WTC11 (cell line): ENCODE measurements at regions not wholly inside any gene's neighbourhood (a gene's known extent, or its start where the extent isn't known, plus 50 kb on each side); places are given as distances from the start of the nearest gene placed in this dataset.

ENCODE experiments used
- GABPB1 ChIP-seq: sonication (generic); formaldehyde crosslinking; IDR thresholded peaks from 2 replicates; pipeline ENCODE4 v1.8.1; 2023; ENCODE audit warnings: mild to moderate bottlenecking, missing genetic modification reagents
- KAT7 ChIP-seq: sonication (generic); formaldehyde crosslinking; IDR thresholded peaks from 2 replicates; pipeline ENCODE4 v1.8.1; 2023; ENCODE audit warnings: missing genetic modification reagents, mild to moderate bottlenecking, borderline replicate concordance
- TF ChIP-seq, protein P1 (sequence below): fragments of 200-600 bp; IDR thresholded peaks from 2 replicates; pipeline ENCODE4 v1.8.0; 2022; ENCODE audit warnings: antibody characterized with exemption
- TF ChIP-seq, protein P2 (sequence below): sonication (generic); formaldehyde crosslinking; IDR thresholded peaks from 2 replicates; pipeline ENCODE4 v1.8.0; 2022; ENCODE audit warnings: missing genetic modification reagents

DNA sequence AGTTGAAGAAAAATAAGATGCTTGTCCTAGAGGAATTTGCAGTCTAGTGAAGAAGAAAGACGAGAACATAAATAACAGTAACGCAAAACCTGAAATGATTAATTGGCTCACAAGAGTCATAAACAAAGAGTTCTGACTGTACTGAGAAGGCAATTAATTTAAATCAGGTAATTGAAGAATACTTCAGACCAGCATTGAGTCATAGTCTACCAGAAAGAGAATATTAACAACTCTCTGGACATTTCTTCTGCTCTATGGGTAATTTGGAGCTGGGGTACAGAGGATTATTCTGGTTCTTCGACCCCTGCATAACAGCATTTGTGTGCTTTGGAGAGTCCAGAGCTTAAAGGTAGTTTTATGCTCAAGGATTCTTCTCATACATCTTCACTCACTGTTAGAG is 390.3 kb upstream of the DCN start:
- TF ChIP-seq KAT7 (CRISPR knock-in tag) (no peak), GABPB1 (CRISPR knock-in tag) (no peak)
- TF ChIP-seq, protein P1, sequence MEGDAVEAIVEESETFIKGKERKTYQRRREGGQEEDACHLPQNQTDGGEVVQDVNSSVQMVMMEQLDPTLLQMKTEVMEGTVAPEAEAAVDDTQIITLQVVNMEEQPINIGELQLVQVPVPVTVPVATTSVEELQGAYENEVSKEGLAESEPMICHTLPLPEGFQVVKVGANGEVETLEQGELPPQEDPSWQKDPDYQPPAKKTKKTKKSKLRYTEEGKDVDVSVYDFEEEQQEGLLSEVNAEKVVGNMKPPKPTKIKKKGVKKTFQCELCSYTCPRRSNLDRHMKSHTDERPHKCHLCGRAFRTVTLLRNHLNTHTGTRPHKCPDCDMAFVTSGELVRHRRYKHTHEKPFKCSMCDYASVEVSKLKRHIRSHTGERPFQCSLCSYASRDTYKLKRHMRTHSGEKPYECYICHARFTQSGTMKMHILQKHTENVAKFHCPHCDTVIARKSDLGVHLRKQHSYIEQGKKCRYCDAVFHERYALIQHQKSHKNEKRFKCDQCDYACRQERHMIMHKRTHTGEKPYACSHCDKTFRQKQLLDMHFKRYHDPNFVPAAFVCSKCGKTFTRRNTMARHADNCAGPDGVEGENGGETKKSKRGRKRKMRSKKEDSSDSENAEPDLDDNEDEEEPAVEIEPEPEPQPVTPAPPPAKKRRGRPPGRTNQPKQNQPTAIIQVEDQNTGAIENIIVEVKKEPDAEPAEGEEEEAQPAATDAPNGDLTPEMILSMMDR: no peak
- TF ChIP-seq, protein P2, sequence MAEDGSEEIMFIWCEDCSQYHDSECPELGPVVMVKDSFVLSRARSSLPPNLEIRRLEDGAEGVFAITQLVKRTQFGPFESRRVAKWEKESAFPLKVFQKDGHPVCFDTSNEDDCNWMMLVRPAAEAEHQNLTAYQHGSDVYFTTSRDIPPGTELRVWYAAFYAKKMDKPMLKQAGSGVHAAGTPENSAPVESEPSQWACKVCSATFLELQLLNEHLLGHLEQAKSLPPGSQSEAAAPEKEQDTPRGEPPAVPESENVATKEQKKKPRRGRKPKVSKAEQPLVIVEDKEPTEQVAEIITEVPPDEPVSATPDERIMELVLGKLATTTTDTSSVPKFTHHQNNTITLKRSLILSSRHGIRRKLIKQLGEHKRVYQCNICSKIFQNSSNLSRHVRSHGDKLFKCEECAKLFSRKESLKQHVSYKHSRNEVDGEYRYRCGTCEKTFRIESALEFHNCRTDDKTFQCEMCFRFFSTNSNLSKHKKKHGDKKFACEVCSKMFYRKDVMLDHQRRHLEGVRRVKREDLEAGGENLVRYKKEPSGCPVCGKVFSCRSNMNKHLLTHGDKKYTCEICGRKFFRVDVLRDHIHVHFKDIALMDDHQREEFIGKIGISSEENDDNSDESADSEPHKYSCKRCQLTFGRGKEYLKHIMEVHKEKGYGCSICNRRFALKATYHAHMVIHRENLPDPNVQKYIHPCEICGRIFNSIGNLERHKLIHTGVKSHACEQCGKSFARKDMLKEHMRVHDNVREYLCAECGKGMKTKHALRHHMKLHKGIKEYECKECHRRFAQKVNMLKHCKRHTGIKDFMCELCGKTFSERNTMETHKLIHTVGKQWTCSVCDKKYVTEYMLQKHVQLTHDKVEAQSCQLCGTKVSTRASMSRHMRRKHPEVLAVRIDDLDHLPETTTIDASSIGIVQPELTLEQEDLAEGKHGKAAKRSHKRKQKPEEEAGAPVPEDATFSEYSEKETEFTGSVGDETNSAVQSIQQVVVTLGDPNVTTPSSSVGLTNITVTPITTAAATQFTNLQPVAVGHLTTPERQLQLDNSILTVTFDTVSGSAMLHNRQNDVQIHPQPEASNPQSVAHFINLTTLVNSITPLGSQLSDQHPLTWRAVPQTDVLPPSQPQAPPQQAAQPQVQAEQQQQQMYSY: no peak
